Calu3 (cell line): ENCODE measurements at regions not wholly inside any gene's neighbourhood (a gene's known extent, or its start where the extent isn't known, plus 50 kb on each side); places are given as distances from the start of the nearest gene placed in this dataset.

ENCODE experiments used
- BruUV-seq: library from RNA; stranded (reverse); fragments of 400-500 nt; replicated peaks from 2 replicates; lab custom pipeline; 2021; lab: Mats Ljungman, UMichigan
- CTCF ChIA-PET: fragments of 300-600 bp; sonication (Branson Sonifier 250); formaldehyde crosslinking; loops from one replicate; lab custom pipeline; 2022; ENCODE audit warnings: antibody characterized with exemption; lab: Charles Lee
- DNase-seq: peaks from one replicate; pipeline ENCODE4 v3.0.0; 2022
- H3K27ac Mint-ChIP-seq: one replicate; pipeline ENCODE4 v1.8.0; 2022; ENCODE audit warnings: mixed read lengths; ENCODE audit not compliant: unreplicated experiment
- H3K27me3 Mint-ChIP-seq: one replicate; pipeline ENCODE4 v1.8.0; 2022; ENCODE audit warnings: mixed read lengths; ENCODE audit not compliant: unreplicated experiment
- H3K36me3 Mint-ChIP-seq: one replicate; pipeline ENCODE4 v1.8.0; 2022; ENCODE audit warnings: mild to moderate bottlenecking, moderate library complexity, mixed read lengths; ENCODE audit not compliant: insufficient read depth, unreplicated experiment
- H3K4me1 Mint-ChIP-seq: one replicate; pipeline ENCODE4 v1.8.0; 2022; ENCODE audit warnings: mild to moderate bottlenecking, low read depth, mixed read lengths; ENCODE audit not compliant: unreplicated experiment
- H3K4me3 Mint-ChIP-seq: one replicate; pipeline ENCODE4 v1.8.0; 2022; ENCODE audit warnings: mild to moderate bottlenecking, low read depth, moderate library complexity, mixed read lengths; ENCODE audit not compliant: unreplicated experiment
- H3K9me3 Mint-ChIP-seq: one replicate; pipeline ENCODE4 v1.8.0; 2022; ENCODE audit warnings: low read depth, mixed read lengths; ENCODE audit not compliant: unreplicated experiment
- CTCF ChIP-seq: fragments of 200-600 bp; IDR thresholded peaks from one replicate; pipeline ENCODE4 v1.8.0; 2022; ENCODE audit warnings: antibody characterized with exemption; ENCODE audit not compliant: unreplicated experiment
- intact Hi-C: fragments of 100-400 bp; cut with micrococcal nuclease; formaldehyde crosslinking; loops from one replicate; pipeline ENCODE4 v1.10.0; 2022; ENCODE audit not compliant: unreplicated experiment

- no peak for TF ChIP-seq CTCF
- no peaks in the 10 kb centered on the region for H3K27me3 Mint-ChIP-seq
- H3K4me3 Mint-ChIP-seq: no peak overlapping the region
- no peak overlapping the region for H3K27ac Mint-ChIP-seq
- peaks cover 3% of the 10 kb centered on the region for H3K9me3 Mint-ChIP-seq
- DNase-seq: no peak
- intact Hi-C loops: no loop called here
- no peaks in the 10 kb centered on the region for H3K36me3 Mint-ChIP-seq
- BruUV-seq: no TSS peak
- no peaks in the 10 kb centered on the region for H3K4me1 Mint-ChIP-seq
- CTCF ChIA-PET: no interaction called here
Measured at GRCh38 chr4:149202117-149202516, 613.5 kb downstream of the IQCM start.

GRCh38 chr4:149199594-149199993 lies 616.0 kb downstream of the IQCM start:
- Mint-ChIP-seq H3K9me3 (peaks cover 3% of the 10 kb centered on the region), H3K4me3 (no peak overlapping the region), H3K27me3 (no peaks in the 10 kb centered on the region), H3K4me1 (no peaks in the 10 kb centered on the region), H3K27ac (no peak overlapping the region), H3K36me3 (no peaks in the 10 kb centered on the region)
- intact Hi-C loops: no loop called here
- no TSS peak for BruUV-seq
- CTCF ChIA-PET: no interaction called here
- DNase-seq: no peak
- no peak for TF ChIP-seq CTCF

GRCh38 chr4:149194061-149194460 lies 621.6 kb downstream of the IQCM start:
- H3K27ac Mint-ChIP-seq: no peak overlapping the region
- no peaks in the 10 kb centered on the region for H3K4me1 Mint-ChIP-seq
- no TSS peak for BruUV-seq
- no peak for DNase-seq
- no peak overlapping the region for H3K4me3 Mint-ChIP-seq
- no peak for TF ChIP-seq CTCF
- intact Hi-C loops: no loop called here
- peaks cover 3% of the 10 kb centered on the region for H3K9me3 Mint-ChIP-seq
- no peaks in the 10 kb centered on the region for H3K27me3 Mint-ChIP-seq
- CTCF ChIA-PET: no interaction called here
- no peaks in the 10 kb centered on the region for H3K36me3 Mint-ChIP-seq

- intact Hi-C loops: no loop called here
- CTCF ChIA-PET: no interaction called here
- no peaks in the 10 kb centered on the region for H3K36me3 Mint-ChIP-seq
- TF ChIP-seq CTCF: no peak
- no peak overlapping the region for H3K4me3 Mint-ChIP-seq
- H3K27ac Mint-ChIP-seq: no peak overlapping the region
- no peaks in the 10 kb centered on the region for H3K9me3 Mint-ChIP-seq
- no peaks in the 10 kb centered on the region for H3K27me3 Mint-ChIP-seq
- H3K4me1 Mint-ChIP-seq: no peaks in the 10 kb centered on the region
- BruUV-seq: no TSS peak
- no peak for DNase-seq
Measured at GRCh38 chr4:149187726-149188125, 627.9 kb downstream of the IQCM start.
